Suprapubic skin (tissue), 4 donors: ENCODE measurements at regions not wholly inside any gene's neighbourhood (a gene's known extent, or its start where the extent isn't known, plus 50 kb on each side); places are given as distances from the start of the nearest gene placed in this dataset.

ENCODE experiments used
- DNase-seq, 2 donors: peaks; one replicate each; pipeline ENCODE4 v3.0.0-alpha.2; 2019; ENCODE audit warnings: low spot score in 2 of 2
- H3K27ac ChIP-seq: fragments of 200-600 bp; sonication (generic); one replicate; pipeline ENCODE4 v1.5.1; 2019
- H3K27me3 ChIP-seq: fragments of 200-600 bp; sonication (generic); one replicate; pipeline ENCODE4 v1.5.1; 2019
- H3K36me3 ChIP-seq: fragments of 200-600 bp; sonication (generic); one replicate; pipeline ENCODE4 v1.5.1; 2019
- H3K4me1 ChIP-seq: fragments of 200-600 bp; sonication (generic); one replicate; pipeline ENCODE4 v1.5.1; 2019
- H3K4me3 ChIP-seq: fragments of 200-600 bp; sonication (generic); one replicate; pipeline ENCODE4 v1.5.1; 2019; ENCODE audit warnings: mild to moderate bottlenecking
- H3K9me3 ChIP-seq: fragments of 200-600 bp; sonication (generic); one replicate; pipeline ENCODE4 v1.5.1; 2019
- CTCF ChIP-seq, 2 donors: fragments of 200-600 bp in 1 of 2; fragments of 450-650 bp in 1 of 2; sonication (generic) in 1 of 2; IDR thresholded peaks; one replicate each; pipeline ENCODE4 v1.5.1; 2016 to 2019; ENCODE audit warnings: antibody characterized with exemption in 2 of 2, mild to moderate bottlenecking in 1 of 2, moderate library complexity in 1 of 2
- EP300 ChIP-seq: sonication (generic); formaldehyde crosslinking; IDR thresholded peaks from one replicate; pipeline ENCODE4 v1.6.1; 2017; ENCODE audit warnings: antibody characterized with exemption
- POLR2A ChIP-seq, 2 donors: fragments of 450-650 bp; IDR thresholded peaks; one replicate each; pipeline ENCODE4 v1.6.1; 2017; ENCODE audit warnings: antibody characterized with exemption in 2 of 2, mild to moderate bottlenecking in 2 of 2, moderate library complexity in 2 of 2
- POLR2AphosphoS5 ChIP-seq, 3 donors: sonication (generic); formaldehyde crosslinking; IDR thresholded peaks; one replicate each; pipeline ENCODE4 v1.6.1; 2017; ENCODE audit warnings: antibody characterized with exemption in 3 of 3
- WGBS: methylation state at CpG from one replicate; pipeline ENCODE4 v1.1.5; 2018; 5-methylcytosine and 5-hydroxymethylcytosine counted together

- TF ChIP-seq POLR2A (IDR thresholded peaks at IDR 0.05): no peak
- TF ChIP-seq EP300: no peak
- TF ChIP-seq POLR2AphosphoS5 (IDR thresholded peaks at IDR 0.05): no peak
- no peak for TF ChIP-seq CTCF (IDR thresholded peaks at IDR 0.05)
- no peak overlapping the region for H3K27ac ChIP-seq
- no peak for DNase-seq
- WGBS: 93% methylated on average over 4 of the region's 4 CpGs
- H3K4me3 ChIP-seq: no peak overlapping the region
- H3K27me3 ChIP-seq: no peaks in the 10 kb centered on the region
- no peaks in the 10 kb centered on the region for H3K36me3 ChIP-seq
- H3K4me1 ChIP-seq: peaks cover 3% of the 10 kb centered on the region
- no peaks in the 10 kb centered on the region for H3K9me3 ChIP-seq
Observed at GRCh38 chr15:96542130-96542770, 211.8 kb downstream of the NR2F2 start.

GRCh38 chr15:96544162-96544756 lies 213.8 kb downstream of the NR2F2 start:
- Histone ChIP-seq H3K9me3 (no peaks in the 10 kb centered on the region), H3K27me3 (no peaks in the 10 kb centered on the region), H3K36me3 (no peaks in the 10 kb centered on the region), H3K4me3 (no peak overlapping the region), H3K4me1 (peaks cover 3% of the 10 kb centered on the region), H3K27ac (no peak overlapping the region)
- DNase-seq: no peak
- 32% methylated on average over 5 of the region's 5 CpGs for WGBS
- TF ChIP-seq POLR2AphosphoS5 (IDR thresholded peaks at IDR 0.05) (no peak), CTCF (IDR thresholded peaks at IDR 0.05) (no peak), POLR2A (IDR thresholded peaks at IDR 0.05) (no peak), EP300 (no peak)

GRCh38 chr15:96549136-96549535 lies 218.6 kb downstream of the NR2F2 start:
- H3K9me3 ChIP-seq: no peaks in the 10 kb centered on the region
- no peak overlapping the region for H3K4me3 ChIP-seq
- TF ChIP-seq POLR2A (IDR thresholded peaks at IDR 0.05): no peak
- TF ChIP-seq POLR2AphosphoS5 (IDR thresholded peaks at IDR 0.05): no peak
- TF ChIP-seq EP300: no peak
- no peak for TF ChIP-seq CTCF (IDR thresholded peaks at IDR 0.05)
- WGBS: 83% methylated on average over 1 of the region's 1 CpG
- H3K27me3 ChIP-seq: peaks cover 6% of the 10 kb centered on the region
- no peak overlapping the region for H3K27ac ChIP-seq
- peaks cover 2% of the 10 kb centered on the region for H3K4me1 ChIP-seq
- DNase-seq: no peak
- no peaks in the 10 kb centered on the region for H3K36me3 ChIP-seq

GRCh38 chr15:96551196-96551595 lies 220.7 kb downstream of the NR2F2 start:
- WGBS: 89% methylated on average over 4 of the region's 4 CpGs
- no peaks in the 10 kb centered on the region for H3K9me3 ChIP-seq
- no peak overlapping the region for H3K4me3 ChIP-seq
- H3K4me1 ChIP-seq: no peaks in the 10 kb centered on the region
- no peak for TF ChIP-seq EP300
- TF ChIP-seq POLR2A (IDR thresholded peaks at IDR 0.05): no peak
- no peak for TF ChIP-seq POLR2AphosphoS5 (IDR thresholded peaks at IDR 0.05)
- no peak for TF ChIP-seq CTCF (IDR thresholded peaks at IDR 0.05)
- H3K27me3 ChIP-seq: peaks cover 6% of the 10 kb centered on the region
- no peak for DNase-seq
- no peaks in the 10 kb centered on the region for H3K36me3 ChIP-seq
- H3K27ac ChIP-seq: no peak overlapping the region

- Histone ChIP-seq H3K9me3 (no peaks in the 10 kb centered on the region), H3K36me3 (no peaks in the 10 kb centered on the region), H3K27me3 (peaks cover 6% of the 10 kb centered on the region), H3K4me3 (no peak overlapping the region), H3K27ac (no peak overlapping the region), H3K4me1 (no peaks in the 10 kb centered on the region)
- TF ChIP-seq CTCF (IDR thresholded peaks at IDR 0.05) (no peak), POLR2AphosphoS5 (IDR thresholded peaks at IDR 0.05) (no peak), POLR2A (IDR thresholded peaks at IDR 0.05) (no peak), EP300 (no peak)
- no peak for DNase-seq
- 91% methylated on average over 3 of the region's 3 CpGs for WGBS
Observed at GRCh38 chr15:96551722-96552121, 221.2 kb downstream of the NR2F2 start.
